ENCODE measurements at regions not wholly inside any gene's neighbourhood (a gene's known extent, or its start where the extent isn't known, plus 50 kb on each side); places are given as distances from the start of the nearest gene placed in this dataset.

DNA sequence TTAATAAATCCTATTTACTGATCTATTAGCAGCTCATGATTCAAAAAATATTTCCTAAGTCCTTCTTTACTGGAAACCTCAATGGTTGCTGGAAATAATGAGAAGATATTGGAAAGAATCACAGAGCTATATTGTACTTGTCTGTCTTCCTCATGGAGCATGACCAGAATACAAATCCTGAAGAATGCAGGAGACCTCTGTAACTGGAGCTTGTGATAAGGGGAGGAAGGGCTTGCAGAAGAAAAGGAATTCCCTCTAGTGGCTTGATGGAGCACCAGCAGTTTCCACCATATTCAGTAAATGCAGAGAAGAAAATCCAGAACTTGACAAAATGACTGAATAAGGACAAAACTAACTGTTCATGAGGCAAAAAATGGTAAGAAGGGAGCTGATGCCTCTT is 1333.1 kb downstream of the EFNB2 start:
- TF ChIP-seq EZH2 (IDR thresholded peaks at IDR 0.05; ENCODE audit: borderline replicate concordance, low read length) = no peak
- TF ChIP-seq, protein P1, sequence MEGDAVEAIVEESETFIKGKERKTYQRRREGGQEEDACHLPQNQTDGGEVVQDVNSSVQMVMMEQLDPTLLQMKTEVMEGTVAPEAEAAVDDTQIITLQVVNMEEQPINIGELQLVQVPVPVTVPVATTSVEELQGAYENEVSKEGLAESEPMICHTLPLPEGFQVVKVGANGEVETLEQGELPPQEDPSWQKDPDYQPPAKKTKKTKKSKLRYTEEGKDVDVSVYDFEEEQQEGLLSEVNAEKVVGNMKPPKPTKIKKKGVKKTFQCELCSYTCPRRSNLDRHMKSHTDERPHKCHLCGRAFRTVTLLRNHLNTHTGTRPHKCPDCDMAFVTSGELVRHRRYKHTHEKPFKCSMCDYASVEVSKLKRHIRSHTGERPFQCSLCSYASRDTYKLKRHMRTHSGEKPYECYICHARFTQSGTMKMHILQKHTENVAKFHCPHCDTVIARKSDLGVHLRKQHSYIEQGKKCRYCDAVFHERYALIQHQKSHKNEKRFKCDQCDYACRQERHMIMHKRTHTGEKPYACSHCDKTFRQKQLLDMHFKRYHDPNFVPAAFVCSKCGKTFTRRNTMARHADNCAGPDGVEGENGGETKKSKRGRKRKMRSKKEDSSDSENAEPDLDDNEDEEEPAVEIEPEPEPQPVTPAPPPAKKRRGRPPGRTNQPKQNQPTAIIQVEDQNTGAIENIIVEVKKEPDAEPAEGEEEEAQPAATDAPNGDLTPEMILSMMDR (conservative IDR thresholded peaks at IDR 0.05 in 1 of 2, IDR thresholded peaks at IDR 0.05 in 1 of 2; ENCODE audit: extremely low read depth in 1 of 2, insufficient read depth in 1 of 2, low read depth in 1 of 2, low read length in 2 of 2) = peak; percentile 43 to 44

Data from mammary epithelial cell (primary cell).